ENCODE measurements at regions not wholly inside any gene's neighbourhood (a gene's known extent, or its start where the extent isn't known, plus 50 kb on each side); places are given as distances from the start of the nearest gene placed in this dataset.

GRCh38 chr5:153340139-153340538, 150.3 kb upstream of the GRIA1 start:
- Histone ChIP-seq H3K79me2 (ENCODE audit: insufficient read depth, low read length) (no peaks in the 10 kb centered on the region), H3K9ac (ENCODE audit: insufficient read depth, low read depth, low read length) (no peak overlapping the region), H3K36me3 (replicated peaks in 1 of 2; ENCODE audit: control insufficient read depth in 1 of 2, insufficient read depth in 2 of 2, low read length in 2 of 2) (no peaks in the 10 kb centered on the region), H3K27ac (ENCODE audit: extremely low read length, insufficient read depth, low read length) (no peak overlapping the region), H3K27me3 (ENCODE audit: control insufficient read depth in 1 of 2, insufficient read depth in 2 of 2, low read length in 2 of 2) (no peaks in the 10 kb centered on the region), H3K4me3 (replicated peaks in 1 of 3; ENCODE audit: insufficient read depth in 1 of 3, low read depth in 2 of 3, low read length in 3 of 3) (no peak overlapping the region), H2AFZ (ENCODE audit: low read length) (no peak overlapping the region), H3K9me3 (ENCODE audit: low read length) (peaks cover 17% of the 10 kb centered on the region; the same call in 1 of the 2 replicates), H3K4me1 (ENCODE audit: insufficient read depth, low read length) (no peaks in the 10 kb centered on the region), H4K20me1 (ENCODE audit: insufficient read depth, low read length) (no peaks in the 10 kb centered on the region), H3K4me2 (ENCODE audit: low read depth, low read length) (no peak overlapping the region)
- ChIA-PET CTCF (ENCODE audit: low intra/inter-chr PET ratio, low total read pairs) (no interaction called here), POLR2A (no interaction called here)
- in situ Hi-C loops (cut with HindIII; ENCODE audit: extremely low pct_ligation_motif_present, low pct_unique_long_range_greater_than_20kb) (no loop called here), intact Hi-C loops (cut with micrococcal nuclease; ENCODE audit: unreplicated experiment) (no loop called here)
- no peak for DNase-seq (ENCODE audit: low spot score)
- no TSS peak for BruUV-seq (replicated peaks)
- TF ChIP-seq MYPOP (CRISPR knock-in tag; IDR thresholded peaks at IDR 0.05) (no peak), ZNF614 (CRISPR knock-in tag; IDR thresholded peaks at IDR 0.05; ENCODE audit: borderline replicate concordance) (no peak), ZNF556 (CRISPR knock-in tag; IDR thresholded peaks at IDR 0.05; ENCODE audit: borderline replicate concordance) (no peak), GATAD2A (CRISPR knock-in tag; IDR thresholded peaks at IDR 0.05) (no peak), ZSCAN20 (CRISPR knock-in tag; IDR thresholded peaks at IDR 0.05; ENCODE audit: borderline replicate concordance) (no peak), KLF13 (CRISPR knock-in tag; IDR thresholded peaks at IDR 0.05) (no peak), POGZ (CRISPR knock-in tag; IDR thresholded peaks at IDR 0.05) (no peak), ESRRA (CRISPR knock-in tag; IDR thresholded peaks at IDR 0.05; ENCODE audit: low read depth) (no peak), GPBP1L1 (CRISPR knock-in tag; IDR thresholded peaks at IDR 0.05) (no peak), ZFP62 (CRISPR knock-in tag; IDR thresholded peaks at IDR 0.05) (no peak)
- TF ChIP-seq, protein P1, sequence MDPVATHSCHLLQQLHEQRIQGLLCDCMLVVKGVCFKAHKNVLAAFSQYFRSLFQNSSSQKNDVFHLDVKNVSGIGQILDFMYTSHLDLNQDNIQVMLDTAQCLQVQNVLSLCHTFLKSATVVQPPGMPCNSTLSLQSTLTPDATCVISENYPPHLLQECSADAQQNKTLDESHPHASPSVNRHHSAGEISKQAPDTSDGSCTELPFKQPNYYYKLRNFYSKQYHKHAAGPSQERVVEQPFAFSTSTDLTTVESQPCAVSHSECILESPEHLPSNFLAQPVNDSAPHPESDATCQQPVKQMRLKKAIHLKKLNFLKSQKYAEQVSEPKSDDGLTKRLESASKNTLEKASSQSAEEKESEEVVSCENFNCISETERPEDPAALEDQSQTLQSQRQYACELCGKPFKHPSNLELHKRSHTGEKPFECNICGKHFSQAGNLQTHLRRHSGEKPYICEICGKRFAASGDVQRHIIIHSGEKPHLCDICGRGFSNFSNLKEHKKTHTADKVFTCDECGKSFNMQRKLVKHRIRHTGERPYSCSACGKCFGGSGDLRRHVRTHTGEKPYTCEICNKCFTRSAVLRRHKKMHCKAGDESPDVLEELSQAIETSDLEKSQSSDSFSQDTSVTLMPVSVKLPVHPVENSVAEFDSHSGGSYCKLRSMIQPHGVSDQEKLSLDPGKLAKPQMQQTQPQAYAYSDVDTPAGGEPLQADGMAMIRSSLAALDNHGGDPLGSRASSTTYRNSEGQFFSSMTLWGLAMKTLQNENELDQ (CRISPR knock-in tag; IDR thresholded peaks at IDR 0.05; ENCODE audit: borderline replicate concordance): no peak
- TF ChIP-seq, protein P2, sequence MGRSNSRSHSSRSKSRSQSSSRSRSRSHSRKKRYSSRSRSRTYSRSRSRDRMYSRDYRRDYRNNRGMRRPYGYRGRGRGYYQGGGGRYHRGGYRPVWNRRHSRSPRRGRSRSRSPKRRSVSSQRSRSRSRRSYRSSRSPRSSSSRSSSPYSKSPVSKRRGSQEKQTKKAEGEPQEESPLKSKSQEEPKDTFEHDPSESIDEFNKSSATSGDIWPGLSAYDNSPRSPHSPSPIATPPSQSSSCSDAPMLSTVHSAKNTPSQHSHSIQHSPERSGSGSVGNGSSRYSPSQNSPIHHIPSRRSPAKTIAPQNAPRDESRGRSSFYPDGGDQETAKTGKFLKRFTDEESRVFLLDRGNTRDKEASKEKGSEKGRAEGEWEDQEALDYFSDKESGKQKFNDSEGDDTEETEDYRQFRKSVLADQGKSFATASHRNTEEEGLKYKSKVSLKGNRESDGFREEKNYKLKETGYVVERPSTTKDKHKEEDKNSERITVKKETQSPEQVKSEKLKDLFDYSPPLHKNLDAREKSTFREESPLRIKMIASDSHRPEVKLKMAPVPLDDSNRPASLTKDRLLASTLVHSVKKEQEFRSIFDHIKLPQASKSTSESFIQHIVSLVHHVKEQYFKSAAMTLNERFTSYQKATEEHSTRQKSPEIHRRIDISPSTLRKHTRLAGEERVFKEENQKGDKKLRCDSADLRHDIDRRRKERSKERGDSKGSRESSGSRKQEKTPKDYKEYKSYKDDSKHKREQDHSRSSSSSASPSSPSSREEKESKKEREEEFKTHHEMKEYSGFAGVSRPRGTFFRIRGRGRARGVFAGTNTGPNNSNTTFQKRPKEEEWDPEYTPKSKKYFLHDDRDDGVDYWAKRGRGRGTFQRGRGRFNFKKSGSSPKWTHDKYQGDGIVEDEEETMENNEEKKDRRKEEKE (IDR thresholded peaks at IDR 0.05): no peak
- 3% methylated on average over 3 of the region's 3 CpGs for WGBS (ENCODE audit: low lambda C conversion rate)
- no peak for FAIRE-seq
- ATAC-seq: no peak
